Left renal cortex interstitium (tissue), 4 donors: ENCODE measurements at regions not wholly inside any gene's neighbourhood (a gene's known extent, or its start where the extent isn't known, plus 50 kb on each side); places are given as distances from the start of the nearest gene placed in this dataset.

Experiments used
- DNase-seq, 4 donors: peaks; one replicate each; pipeline ENCODE4 v3.0.0-alpha.2; 2013; ENCODE audit warnings: low read depth in 4 of 4, low spot score in 2 of 4, missing footprints in 1 of 4

GRCh38 chr6:142676027-142676443 is 268.9 kb downstream of the HIVEP2 start:
- DNase-seq, result no peak

GRCh38 chr6:142676647-142677192 is 268.3 kb downstream of the HIVEP2 start:
- no peak for DNase-seq

DNA sequence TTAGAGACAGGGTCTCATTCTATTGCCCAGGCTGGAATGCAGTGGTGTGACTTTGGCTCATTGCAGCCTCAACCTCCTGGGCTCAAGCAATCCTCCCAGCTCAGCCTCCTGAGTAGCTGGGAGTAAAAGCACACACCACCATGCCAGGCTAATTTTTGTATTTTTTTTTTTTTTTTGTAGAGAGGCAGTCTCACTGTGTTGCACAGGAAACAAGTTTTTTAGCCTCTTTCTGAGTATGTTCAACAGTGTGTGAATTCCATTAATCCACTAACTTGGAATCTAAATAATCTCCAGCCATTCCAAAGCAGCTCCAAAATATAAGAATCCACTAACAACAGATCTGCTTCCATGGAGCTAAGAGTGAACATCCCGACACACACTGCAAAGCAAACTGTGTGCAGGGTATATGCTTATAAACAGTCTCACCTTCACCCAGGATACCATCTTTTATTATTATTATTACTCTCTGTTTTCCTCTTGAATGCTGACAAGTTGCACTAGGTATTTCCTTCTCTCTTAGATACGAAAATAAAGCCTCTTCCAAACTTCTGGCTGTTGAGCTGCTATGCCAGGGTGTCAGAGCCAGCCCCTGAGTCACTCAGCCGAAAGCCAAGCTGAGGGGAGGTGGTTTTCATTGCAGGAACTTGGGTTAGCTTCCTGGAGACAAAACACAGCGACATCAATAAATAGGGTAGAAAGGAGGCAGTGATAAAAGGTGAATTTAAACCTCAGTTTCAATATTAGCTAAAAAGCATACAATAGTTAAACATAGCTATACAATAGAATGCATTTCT is 264.9 kb downstream of the HIVEP2 start:
- DNase-seq, result no peak

DNA sequence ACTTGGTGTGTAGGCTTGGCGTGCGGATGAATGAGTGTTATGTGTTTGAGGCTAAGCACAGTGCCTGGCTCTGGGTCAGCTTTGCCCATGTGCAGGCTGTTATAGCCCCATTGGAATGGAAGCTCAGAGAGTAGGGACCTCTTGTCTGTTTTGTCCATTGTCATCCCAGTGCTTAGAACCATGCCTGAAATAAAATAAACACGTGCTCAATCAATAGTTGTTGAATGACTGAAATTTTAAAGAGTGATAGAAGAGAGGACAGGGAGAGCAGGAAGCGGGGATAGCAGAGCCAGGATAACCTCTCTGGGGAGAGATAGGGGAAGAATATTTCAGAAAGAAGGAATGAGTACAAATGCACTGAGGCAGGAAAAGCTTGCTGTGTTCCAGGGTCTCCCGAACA is 263.9 kb downstream of the HIVEP2 start:
- DNase-seq, result no peak

GRCh38 chr6:142682985-142683384 is 262.0 kb downstream of the HIVEP2 start:
- no peak for DNase-seq

- DNase-seq, result no peak
Measured at GRCh38 chr6:142683714-142684141, 261.2 kb downstream of the HIVEP2 start.

DNA sequence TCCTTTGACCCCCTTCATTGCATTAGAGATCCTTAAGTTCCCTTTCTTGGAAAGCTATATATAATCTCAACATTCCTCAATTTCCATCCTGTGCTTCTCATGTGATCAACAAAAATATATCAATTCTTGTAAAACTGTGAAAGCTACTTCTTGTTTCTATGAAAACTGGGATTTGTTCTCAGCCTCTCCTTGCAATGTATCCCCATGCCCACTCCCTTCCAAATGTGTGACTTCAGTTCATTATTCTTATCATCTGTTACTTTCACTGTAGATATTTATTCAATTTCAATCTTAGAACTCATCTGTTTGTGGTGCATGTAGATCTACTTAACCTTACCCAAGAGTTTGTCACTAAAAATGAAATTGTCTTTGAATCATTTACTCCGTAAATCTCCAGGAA is 260.6 kb downstream of the HIVEP2 start:
- DNase-seq, result no peak

GRCh38 chr6:142685852-142686506 is 259.0 kb downstream of the HIVEP2 start:
- DNase-seq, result no peak

DNA sequence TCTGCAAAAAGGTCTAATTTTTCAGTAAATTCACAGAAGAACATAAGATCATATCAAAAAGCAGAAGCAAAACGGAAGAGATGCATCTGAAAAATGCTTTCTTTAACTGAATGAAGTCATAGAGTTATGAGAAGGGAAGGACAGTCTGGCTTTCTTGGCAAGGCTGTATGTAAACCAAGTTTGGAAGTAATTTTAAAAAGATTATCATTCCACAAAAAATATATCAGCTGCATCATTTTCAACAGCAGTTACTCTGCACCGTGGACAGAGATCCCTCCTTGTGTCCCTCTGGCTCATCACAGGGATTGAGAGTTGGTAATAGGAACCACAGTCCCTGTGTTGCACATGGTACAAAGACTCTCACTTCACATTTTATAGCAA is 258.5 kb downstream of the HIVEP2 start:
- DNase-seq, result no peak

DNA sequence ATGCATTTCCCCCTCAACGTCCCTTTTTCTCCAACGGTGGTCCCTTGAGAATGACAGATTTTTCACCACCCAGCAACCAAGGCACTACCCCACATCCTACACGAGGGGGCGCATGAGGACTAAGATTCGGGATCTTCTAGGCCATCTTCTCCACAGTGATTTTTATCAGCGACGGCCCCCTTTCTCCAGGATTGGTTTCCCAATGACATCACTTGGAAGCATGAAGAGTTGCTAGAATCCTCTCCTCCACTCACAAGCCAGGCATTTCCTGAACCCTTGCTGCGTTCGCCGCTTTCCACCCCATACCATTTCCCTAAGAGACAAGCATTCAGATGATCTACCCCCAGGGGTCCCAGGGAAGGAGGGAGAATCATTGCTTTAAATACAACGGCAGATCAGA is 252.0 kb downstream of the HIVEP2 start:
- peak in 3 of 4 donors; percentile 60 to 69 (median 66) for DNase-seq

DNA sequence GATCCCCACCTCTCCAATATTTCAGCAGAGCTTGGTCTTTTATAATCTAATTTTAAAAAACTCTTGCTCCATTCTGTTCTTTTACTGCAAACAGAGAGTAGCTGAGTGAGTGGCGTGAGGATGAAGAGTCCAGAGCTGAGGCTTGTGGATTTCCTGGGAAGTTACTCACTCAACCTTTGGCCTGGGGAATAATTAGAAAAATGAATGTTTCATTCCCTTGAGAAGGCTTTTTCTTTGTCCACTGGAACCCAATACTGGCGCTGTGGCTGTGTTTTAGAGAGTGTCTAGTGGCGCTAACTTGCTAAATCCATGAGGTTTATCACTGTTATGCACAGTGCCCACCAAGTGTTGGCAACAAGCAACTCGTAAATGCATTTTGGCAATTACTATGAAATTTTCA is 251.5 kb downstream of the HIVEP2 start:
- no peak for DNase-seq

DNA sequence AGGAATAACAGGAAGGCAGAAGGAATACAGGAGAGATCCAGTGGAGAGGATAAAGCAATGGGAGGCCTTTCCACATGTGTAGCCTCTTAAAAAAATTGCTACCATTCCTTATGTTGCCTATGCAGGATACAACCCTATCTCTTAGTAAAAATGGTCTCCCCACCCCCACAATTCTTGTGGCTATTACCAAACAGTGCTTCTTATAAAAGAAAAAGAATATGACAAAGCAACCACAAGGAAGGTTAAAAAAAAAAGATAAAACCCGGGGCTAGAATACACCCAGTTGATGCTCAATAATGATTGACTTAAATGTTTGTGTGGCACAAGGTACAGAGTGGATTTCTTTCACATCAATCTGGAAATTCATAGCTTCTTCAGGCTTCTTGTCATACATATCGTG is 250.9 kb downstream of the HIVEP2 start:
- no peak for DNase-seq

- DNase-seq, result no peak
Measured at GRCh38 chr6:142695016-142695415, 250.0 kb downstream of the HIVEP2 start.

DNA sequence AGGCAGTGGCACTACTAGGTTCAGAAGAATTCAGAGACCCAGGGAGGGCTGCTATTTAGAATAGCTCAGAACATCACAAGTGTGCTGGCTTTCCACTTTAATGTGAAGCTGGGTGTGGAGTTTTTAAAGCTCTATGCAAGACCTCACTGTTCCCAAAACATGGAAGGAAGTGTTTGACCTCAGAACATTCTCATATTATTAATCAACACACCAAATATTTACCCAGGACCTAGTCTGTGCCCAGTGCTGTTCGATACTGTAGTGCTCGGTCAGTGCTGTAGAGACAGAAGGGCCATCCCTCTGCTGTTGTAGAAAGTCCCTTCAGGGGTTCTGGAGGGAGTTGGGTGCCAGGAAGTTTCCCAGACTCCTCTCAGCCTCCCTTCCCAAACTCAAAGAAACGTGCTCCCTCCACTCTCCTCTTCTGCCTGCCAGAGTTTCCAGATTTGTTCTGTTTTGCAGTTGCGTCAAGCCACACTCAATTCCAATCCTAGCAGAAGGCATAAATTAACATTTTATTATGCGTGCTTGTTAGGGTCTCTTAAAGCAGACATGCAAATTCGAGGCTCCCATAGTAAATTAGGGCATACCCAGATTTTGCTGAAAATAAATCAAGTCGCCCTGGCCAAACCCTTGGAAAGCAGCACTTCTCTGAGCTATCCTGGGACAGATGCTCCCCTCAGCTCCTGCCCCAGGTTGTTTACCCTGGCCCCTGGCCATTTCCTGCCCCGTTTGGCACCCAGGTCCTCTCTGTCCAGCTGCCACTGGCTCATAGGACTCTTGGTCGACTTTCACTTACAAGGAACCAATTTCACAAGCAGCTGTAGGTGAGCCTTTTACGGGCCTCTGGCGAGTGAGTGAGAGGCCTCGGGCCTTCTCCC is 248.6 kb downstream of the HIVEP2 start:
- DNase-seq, result peak in 2 of 4 donors; percentile 42 to 51

- DNase-seq, result no peak
Measured at GRCh38 chr6:142697001-142697335, 248.0 kb downstream of the HIVEP2 start.

GRCh38 chr6:142697922-142698321 is 247.1 kb downstream of the HIVEP2 start:
- DNase-seq, result no peak

GRCh38 chr6:142698751-142699150 is 246.2 kb downstream of the HIVEP2 start:
- DNase-seq, result no peak

DNA sequence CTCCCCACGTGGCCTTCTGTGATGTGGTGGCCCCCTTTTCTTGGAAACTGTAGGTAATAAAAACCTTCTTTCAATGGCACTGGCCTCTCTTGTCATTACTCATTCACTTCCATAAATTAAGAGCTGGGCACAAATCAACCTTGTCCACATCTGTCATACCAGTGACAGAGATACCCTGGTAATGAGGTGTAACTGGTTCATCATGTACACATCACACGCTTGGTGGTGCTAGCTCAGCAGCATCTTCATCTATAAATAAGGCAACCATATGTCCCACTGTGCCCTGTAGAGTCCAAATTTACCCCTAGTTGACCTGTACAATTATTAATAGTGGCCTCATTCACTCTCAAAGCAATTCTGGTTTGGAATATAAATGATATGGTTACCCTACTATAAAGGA is 245.6 kb downstream of the HIVEP2 start:
- DNase-seq, result no peak

DNA sequence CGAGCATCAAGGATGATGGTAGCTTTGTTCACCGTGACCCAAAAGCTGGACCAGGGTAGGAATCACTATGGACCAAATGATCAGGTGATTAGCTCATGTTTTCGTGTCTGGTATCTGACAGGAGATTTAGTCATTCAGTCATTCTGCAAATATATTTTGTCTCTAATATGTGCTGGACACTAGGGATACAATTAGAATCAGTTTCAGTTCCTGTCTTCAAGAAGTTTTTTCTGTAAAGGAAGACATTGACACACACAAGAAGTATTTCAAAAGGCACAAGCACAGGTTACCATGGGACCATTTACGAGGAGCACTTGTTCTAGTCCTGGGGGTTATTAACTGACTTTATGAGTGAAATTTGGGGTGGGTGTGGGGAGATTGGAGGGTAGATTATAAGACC is 244.9 kb downstream of the HIVEP2 start:
- no peak for DNase-seq

- no peak for DNase-seq
Measured at GRCh38 chr6:142700671-142701312, 244.2 kb downstream of the HIVEP2 start.
